AG09319 (cell line): ENCODE measurements at regions not wholly inside any gene's neighbourhood (a gene's known extent, or its start where the extent isn't known, plus 50 kb on each side); places are given as distances from the start of the nearest gene placed in this dataset.

Experiments
- DNase-seq: peaks from one replicate; pipeline ENCODE4 v3.0.0-alpha.2; 2010; ENCODE audit warnings: low read depth; ENCODE audit errors: extremely low read depth
- TF ChIP-seq, protein P1 (sequence below): IDR thresholded peaks from 2 replicates; pipeline ENCODE4 v1.5.1; 2011; ENCODE audit warnings: low read depth, mild to moderate bottlenecking, inconsistent platforms, low read length, moderate library complexity

DNA sequence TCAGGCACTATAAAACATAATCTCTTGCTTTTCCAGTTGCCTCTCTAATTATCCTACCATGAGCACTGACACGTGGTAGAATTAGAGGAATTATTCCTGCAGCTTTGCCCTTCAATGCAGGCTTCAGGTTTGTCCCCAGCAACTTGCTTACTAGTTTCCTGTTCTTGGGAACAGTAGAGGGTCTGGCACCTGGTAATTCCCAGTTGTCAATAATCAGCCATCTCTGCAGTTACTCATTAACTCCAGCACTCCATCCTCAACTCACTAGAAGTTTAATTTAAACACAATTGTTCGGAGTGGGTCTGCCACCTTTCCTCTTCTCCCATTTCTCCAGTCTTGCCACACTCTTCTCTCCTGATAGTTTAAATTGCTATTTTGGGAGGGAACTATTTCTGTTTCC is 324.3 kb upstream of the KIAA1217 start:
- DNase-seq, result no peak

DNA sequence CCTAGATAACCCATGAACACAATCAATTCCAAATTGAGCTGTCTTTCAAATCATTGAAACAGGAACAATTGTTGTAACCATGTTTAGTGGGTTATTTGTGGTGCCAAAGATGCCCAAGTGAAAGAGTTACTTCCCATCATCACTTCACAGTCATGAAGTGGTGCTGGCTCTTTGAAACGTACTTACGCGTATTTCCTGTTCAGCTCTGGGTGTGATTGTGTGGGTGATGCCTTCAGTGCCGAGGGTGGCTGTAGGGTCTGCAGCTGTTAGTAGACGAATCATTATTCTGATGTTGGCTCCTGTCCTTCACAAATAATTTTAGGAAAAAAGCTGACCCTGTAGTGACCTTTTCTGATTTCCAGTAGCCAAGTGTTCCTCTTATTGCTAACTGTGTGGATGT is 323.1 kb upstream of the KIAA1217 start:
- no peak for DNase-seq
- TF ChIP-seq, protein P1, sequence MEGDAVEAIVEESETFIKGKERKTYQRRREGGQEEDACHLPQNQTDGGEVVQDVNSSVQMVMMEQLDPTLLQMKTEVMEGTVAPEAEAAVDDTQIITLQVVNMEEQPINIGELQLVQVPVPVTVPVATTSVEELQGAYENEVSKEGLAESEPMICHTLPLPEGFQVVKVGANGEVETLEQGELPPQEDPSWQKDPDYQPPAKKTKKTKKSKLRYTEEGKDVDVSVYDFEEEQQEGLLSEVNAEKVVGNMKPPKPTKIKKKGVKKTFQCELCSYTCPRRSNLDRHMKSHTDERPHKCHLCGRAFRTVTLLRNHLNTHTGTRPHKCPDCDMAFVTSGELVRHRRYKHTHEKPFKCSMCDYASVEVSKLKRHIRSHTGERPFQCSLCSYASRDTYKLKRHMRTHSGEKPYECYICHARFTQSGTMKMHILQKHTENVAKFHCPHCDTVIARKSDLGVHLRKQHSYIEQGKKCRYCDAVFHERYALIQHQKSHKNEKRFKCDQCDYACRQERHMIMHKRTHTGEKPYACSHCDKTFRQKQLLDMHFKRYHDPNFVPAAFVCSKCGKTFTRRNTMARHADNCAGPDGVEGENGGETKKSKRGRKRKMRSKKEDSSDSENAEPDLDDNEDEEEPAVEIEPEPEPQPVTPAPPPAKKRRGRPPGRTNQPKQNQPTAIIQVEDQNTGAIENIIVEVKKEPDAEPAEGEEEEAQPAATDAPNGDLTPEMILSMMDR, result no peak

More for the DNA sequence above, 324.3 kb upstream of the KIAA1217 start:
- TF ChIP-seq, protein P1, result no peak

DNA sequence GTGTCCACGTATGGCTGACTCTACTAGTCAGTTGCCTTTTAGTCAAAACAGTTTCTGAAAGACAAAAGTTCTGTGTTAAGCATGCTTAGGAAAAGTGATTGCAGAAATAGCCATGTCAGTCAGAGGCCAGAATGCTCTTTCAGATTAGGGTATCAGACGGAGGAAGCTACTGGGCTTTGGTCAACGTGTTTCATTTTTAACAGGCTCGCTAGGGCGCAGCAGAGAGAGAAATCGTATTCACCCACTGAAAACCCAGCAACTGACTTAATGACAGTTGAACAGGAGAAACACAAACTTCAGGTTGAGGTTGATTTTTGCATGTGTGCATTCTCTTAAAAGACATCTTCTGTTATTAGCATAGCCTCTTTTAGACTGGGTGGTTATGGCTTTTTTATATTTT is 322.6 kb upstream of the KIAA1217 start:
- no peak for DNase-seq
- TF ChIP-seq, protein P1, result no peak

DNA sequence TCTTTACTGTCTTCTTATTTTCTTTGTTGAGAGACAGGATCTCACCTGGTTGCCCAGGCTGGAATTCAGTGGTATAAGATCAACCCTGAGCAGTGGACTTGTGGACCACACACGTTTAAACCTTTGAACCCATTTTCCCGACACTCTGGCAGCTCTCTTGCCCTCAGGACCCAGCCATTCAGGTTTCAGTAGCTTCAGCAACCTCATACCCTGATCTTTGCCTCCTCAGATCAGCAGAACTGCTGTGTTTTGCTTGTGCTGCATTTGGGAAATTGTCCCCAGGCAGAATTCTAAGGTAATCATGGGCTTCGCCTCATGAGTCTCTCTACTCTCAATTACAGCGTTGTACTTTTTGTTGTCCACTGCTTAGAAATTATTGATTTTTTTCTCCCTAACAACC is 317.6 kb upstream of the KIAA1217 start:
- DNase-seq, result no peak
- TF ChIP-seq, protein P1, result no peak

DNA sequence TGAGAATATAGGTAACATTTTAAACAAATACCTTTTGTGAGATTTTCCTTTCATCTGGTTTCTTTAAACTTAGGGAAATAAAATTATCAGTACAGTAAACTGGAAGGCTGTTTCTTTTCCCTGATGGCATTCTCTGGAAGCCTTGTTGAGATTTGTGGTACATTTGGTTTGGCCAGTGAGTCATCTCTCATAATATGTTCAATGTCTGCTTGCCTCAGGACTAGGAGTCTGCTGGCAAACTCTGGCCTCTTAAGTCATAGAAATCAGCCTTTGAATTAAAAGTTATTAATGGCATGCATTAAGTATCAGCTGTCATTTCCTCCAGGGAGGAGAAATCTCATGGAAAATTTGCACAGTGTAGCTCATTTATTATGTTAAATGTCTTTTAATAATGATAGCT is 316.6 kb upstream of the KIAA1217 start:
- TF ChIP-seq, protein P1, result no peak
- no peak for DNase-seq

DNA sequence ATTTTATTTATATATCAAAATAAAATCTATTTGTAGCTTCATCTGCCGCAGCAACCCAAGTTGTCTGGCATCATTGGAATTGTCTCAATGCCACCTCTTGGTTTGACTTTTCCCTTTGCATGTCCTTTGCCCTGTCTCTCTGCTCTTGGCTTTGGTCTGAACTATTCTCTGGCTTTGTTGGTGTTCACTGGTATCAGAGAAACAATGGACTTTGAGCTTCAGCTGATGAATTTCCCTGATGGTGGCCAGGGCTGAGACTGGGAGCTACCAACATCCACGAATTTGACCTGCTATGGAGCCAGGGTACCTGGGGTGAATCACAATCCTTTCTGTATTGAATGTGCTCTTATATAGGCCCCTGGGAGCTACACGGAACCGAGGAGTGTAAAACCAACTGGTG is 311.7 kb upstream of the KIAA1217 start:
- DNase-seq, result no peak
- TF ChIP-seq, protein P1, result no peak

DNA sequence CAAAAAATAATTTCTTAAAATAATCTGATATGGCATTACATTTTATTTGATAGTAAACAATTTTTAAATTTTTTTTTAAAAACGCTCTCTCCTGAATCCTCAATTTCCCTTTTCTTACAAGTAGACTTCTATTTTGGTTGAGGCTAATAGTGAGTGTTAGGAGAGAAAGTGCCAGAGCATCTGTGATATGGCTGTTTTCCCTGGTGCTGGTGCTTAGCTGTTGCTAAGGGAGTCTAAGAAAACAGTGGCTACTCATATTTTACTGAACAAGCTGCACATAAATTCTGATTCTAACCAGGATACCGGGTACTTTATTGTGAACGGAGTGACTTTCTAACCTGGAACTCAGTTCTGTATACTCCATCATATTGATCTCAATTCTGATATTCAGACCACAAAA is 311.1 kb upstream of the KIAA1217 start:
- DNase-seq, result no peak
- TF ChIP-seq, protein P1, result no peak

DNA sequence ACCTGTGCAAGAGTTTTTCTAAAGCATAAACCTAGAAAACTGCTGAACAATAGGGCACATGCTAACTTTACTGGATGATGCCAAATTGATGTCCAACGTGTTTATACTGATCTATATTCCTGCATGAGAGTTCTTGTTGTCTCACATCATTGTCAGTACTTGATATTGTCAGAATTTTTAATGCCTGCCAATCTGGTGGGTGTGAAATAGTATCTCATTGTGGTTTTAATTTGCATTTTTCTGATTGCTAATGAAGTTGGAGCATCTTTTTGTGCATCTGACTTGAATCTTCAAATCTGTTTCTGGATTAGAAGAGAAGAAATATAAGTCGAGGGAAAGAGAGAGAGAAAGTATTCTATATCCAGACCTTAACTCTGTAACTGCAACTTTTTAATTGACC is 309.8 kb upstream of the KIAA1217 start:
- TF ChIP-seq, protein P1, result no peak
- no peak for DNase-seq
